Esophagus squamous epithelium (tissue), 5 donors: ENCODE measurements at regions not wholly inside any gene's neighbourhood (a gene's known extent, or its start where the extent isn't known, plus 50 kb on each side); places are given as distances from the start of the nearest gene placed in this dataset.
A peak's percentile ranks its signal among the peaks of the same experiment; 100 is the strongest.

Experiments used
- DNase-seq: peaks from one replicate; lab custom pipeline; 2025; lab: John Stamatoyannopoulos, UW
- H3K27ac ChIP-seq, 4 donors: fragments of 200-600 bp; sonication (generic); one replicate each; pipeline ENCODE4 v1.5.1; 2016 to 2019; ENCODE audit warnings: mild to moderate bottlenecking in 1 of 4
- H3K27me3 ChIP-seq, 4 donors: fragments of 200-600 bp; sonication (generic); 1 replicate in 3 of 4; 2 replicates in 1 of 4; pipeline versions ENCODE4 v1.5.1 to v1.6.0; 2017 to 2021; ENCODE audit warnings: antibody characterized with exemption in 1 of 4
- H3K36me3 ChIP-seq, 3 donors: fragments of 200-600 bp; sonication (generic); one replicate each; pipeline ENCODE4 v1.5.1; 2016 to 2019
- H3K4me1 ChIP-seq, 3 donors: fragments of 200-600 bp; sonication (generic); one replicate each; pipeline ENCODE4 v1.5.1; 2017 to 2019
- H3K4me3 ChIP-seq, 4 donors: fragments of 200-600 bp; sonication (generic); 1 replicate in 3 of 4; 2 replicates in 1 of 4; pipeline ENCODE4 v1.5.1; 2016 to 2019; ENCODE audit warnings: mild to moderate bottlenecking in 2 of 4, moderate library complexity in 1 of 4
- H3K9me3 ChIP-seq, 3 donors: fragments of 200-600 bp; sonication (generic); one replicate each; pipeline ENCODE4 v1.5.1; 2016 to 2019
- POLR2A ChIP-seq, 4 donors: fragments of 450-650 bp; IDR thresholded peaks; one replicate each; pipeline ENCODE4 v1.6.1; 2017; ENCODE audit warnings: antibody characterized with exemption in 4 of 4, mild to moderate bottlenecking in 4 of 4, moderate library complexity in 3 of 4
- WGBS, 2 donors: methylation state at CpG; one replicate each; pipeline ENCODE4 v1.1.5; 2018; 5-methylcytosine and 5-hydroxymethylcytosine counted together
- intact Hi-C: fragments of 100-400 bp; cut with DNase I; formaldehyde crosslinking; loops from one replicate; pipeline ENCODE4 v1.15.0; 2022
- TF ChIP-seq, protein P1 (sequence below), 6 experiments: fragments of 450-650 bp in 4 of 6; fragments of 200-600 bp in 2 of 6; sonication (generic) in 2 of 6; IDR thresholded peaks; one replicate each; pipeline ENCODE4 v1.5.1; 2016 to 2019; ENCODE audit warnings: antibody characterized with exemption in 6 of 6, mild to moderate bottlenecking in 4 of 6, moderate library complexity in 4 of 6
- donor health status: DM: yes; HTN: yes; CAD: no.

GRCh38 chr14:97785495-97785894 lies 988.3 kb downstream of the VRK1 start:
- WGBS, 2 donors: 94 to 100% methylated on average over 1 of the region's 1 CpG
- intact Hi-C loops: no loop called here
- H3K4me1 ChIP-seq: no peaks in the 10 kb centered on the region
- no peak overlapping the region for H3K27ac ChIP-seq
- no peaks in the 10 kb centered on the region for H3K36me3 ChIP-seq
- no peak for DNase-seq
- H3K9me3 ChIP-seq: no peaks in the 10 kb centered on the region
- no peak overlapping the region for H3K4me3 ChIP-seq
- TF ChIP-seq, protein P1, sequence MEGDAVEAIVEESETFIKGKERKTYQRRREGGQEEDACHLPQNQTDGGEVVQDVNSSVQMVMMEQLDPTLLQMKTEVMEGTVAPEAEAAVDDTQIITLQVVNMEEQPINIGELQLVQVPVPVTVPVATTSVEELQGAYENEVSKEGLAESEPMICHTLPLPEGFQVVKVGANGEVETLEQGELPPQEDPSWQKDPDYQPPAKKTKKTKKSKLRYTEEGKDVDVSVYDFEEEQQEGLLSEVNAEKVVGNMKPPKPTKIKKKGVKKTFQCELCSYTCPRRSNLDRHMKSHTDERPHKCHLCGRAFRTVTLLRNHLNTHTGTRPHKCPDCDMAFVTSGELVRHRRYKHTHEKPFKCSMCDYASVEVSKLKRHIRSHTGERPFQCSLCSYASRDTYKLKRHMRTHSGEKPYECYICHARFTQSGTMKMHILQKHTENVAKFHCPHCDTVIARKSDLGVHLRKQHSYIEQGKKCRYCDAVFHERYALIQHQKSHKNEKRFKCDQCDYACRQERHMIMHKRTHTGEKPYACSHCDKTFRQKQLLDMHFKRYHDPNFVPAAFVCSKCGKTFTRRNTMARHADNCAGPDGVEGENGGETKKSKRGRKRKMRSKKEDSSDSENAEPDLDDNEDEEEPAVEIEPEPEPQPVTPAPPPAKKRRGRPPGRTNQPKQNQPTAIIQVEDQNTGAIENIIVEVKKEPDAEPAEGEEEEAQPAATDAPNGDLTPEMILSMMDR (IDR thresholded peaks at IDR 0.05): no peak
- TF ChIP-seq POLR2A (IDR thresholded peaks at IDR 0.05): no peak
- no peaks in the 10 kb centered on the region for H3K27me3 ChIP-seq

DNA sequence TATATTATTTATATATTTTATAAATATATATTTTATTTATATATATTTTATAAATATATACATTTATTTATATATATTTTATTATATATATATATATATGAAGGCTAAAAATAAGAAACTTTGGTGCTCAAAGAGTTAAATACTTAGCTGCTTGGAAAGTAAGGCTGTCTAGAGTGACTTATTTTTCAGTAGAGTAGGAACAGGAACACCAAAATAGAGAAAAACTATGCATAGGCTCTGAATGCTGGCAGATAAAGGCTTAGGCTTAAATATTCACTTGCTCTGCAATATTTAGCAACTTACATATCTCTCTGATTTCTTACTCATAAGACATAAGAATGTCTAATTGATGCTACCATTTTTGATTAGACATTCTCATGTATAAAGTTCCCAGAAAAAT lies 991.2 kb downstream of the VRK1 start:
- Histone ChIP-seq H3K27me3 (no peaks in the 10 kb centered on the region), H3K4me3 (no peak overlapping the region), H3K4me1 (no peaks in the 10 kb centered on the region), H3K27ac (no peak overlapping the region), H3K36me3 (no peaks in the 10 kb centered on the region), H3K9me3 (no peaks in the 10 kb centered on the region)
- TF ChIP-seq POLR2A (IDR thresholded peaks at IDR 0.05): no peak
- TF ChIP-seq, protein P1 (IDR thresholded peaks at IDR 0.05): no peak
- intact Hi-C loops: no loop called here
- DNase-seq: no peak

GRCh38 chr14:97788846-97789526 lies 991.8 kb downstream of the VRK1 start:
- TF ChIP-seq, protein P1 (IDR thresholded peaks at IDR 0.05): no peak
- no peak for TF ChIP-seq POLR2A (IDR thresholded peaks at IDR 0.05)
- Histone ChIP-seq H3K27me3 (no peaks in the 10 kb centered on the region), H3K27ac (no peak overlapping the region), H3K4me1 (no peaks in the 10 kb centered on the region), H3K9me3 (no peaks in the 10 kb centered on the region), H3K36me3 (no peaks in the 10 kb centered on the region), H3K4me3 (no peak overlapping the region)
- WGBS, 2 donors: 86 to 93% methylated on average over 7 of the region's 7 CpGs
- intact Hi-C loops: no loop called here
- no peak for DNase-seq

DNA sequence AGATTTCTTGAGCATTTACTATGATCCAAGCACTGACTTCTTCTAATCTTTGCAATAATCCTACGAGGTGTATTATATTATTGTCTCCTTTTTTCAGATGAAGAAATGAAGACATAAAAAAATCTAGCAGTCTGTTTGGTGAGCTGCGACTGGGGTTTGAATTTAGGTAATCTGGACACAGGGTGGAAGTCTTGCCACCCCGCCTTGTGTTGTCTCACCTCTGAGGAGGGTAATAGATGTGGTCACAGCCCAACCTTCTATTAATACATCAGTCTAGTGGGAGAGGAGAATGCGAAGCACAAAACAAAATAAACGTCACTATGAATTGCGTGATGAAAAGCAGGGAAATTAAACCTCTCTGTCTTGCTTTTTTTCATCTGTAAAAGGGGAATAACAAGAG lies 993.9 kb downstream of the VRK1 start:
- no peak for TF ChIP-seq POLR2A (IDR thresholded peaks at IDR 0.05)
- TF ChIP-seq, protein P1 (IDR thresholded peaks at IDR 0.05): no peak
- Histone ChIP-seq H3K9me3 (no peaks in the 10 kb centered on the region), H3K4me1 (no peaks in the 10 kb centered on the region), H3K27ac (no peak overlapping the region), H3K27me3 (no peaks in the 10 kb centered on the region), H3K4me3 (no peak overlapping the region), H3K36me3 (no peaks in the 10 kb centered on the region)
- 81 to 86% methylated on average over 6 of the region's 6 CpGs for WGBS, 2 donors
- intact Hi-C loops: no loop called here
- DNase-seq: no peak

GRCh38 chr14:97791906-97792305 lies 994.7 kb downstream of the VRK1 start:
- Histone ChIP-seq H3K4me1 (no peaks in the 10 kb centered on the region), H3K27ac (no peak overlapping the region), H3K9me3 (no peaks in the 10 kb centered on the region), H3K4me3 (no peak overlapping the region), H3K36me3 (no peaks in the 10 kb centered on the region), H3K27me3 (no peaks in the 10 kb centered on the region)
- TF ChIP-seq, protein P1 (IDR thresholded peaks at IDR 0.05): peak in 1 of 6 experiments; percentile 24
- no peak for TF ChIP-seq POLR2A (IDR thresholded peaks at IDR 0.05)
- no peak for DNase-seq
- intact Hi-C loops: no loop called here
- WGBS, 2 donors: 76 to 81% methylated on average over 8 of the region's 8 CpGs
